ENCODE measurements at regions not wholly inside any gene's neighbourhood (a gene's known extent, or its start where the extent isn't known, plus 50 kb on each side); places are given as distances from the start of the nearest gene placed in this dataset.

- no peak for DNase-seq
Observed at GRCh38 chr3:194995922-194996321, 275.0 kb downstream of the XXYLT1 start.

- DNase-seq = no peak
Observed at GRCh38 chr3:194996746-194997145, 274.2 kb downstream of the XXYLT1 start.

GRCh38 chr3:194998417-194998816, 272.5 kb downstream of the XXYLT1 start:
- DNase-seq = no peak

- DNase-seq = no peak
Observed at GRCh38 chr3:194998948-194999347, 272.0 kb downstream of the XXYLT1 start.

- DNase-seq = no peak
Observed at GRCh38 chr3:194999491-194999890, 271.5 kb downstream of the XXYLT1 start.

GRCh38 chr3:195001261-195001660, 269.7 kb downstream of the XXYLT1 start:
- no peak for DNase-seq

- peak; percentile 21 for DNase-seq
Observed at GRCh38 chr3:195001961-195002861, 268.7 kb downstream of the XXYLT1 start.

GRCh38 chr3:195003006-195003892, 267.7 kb downstream of the XXYLT1 start:
- DNase-seq = no peak

GRCh38 chr3:195003893-195004289, 267.1 kb downstream of the XXYLT1 start:
- DNase-seq = no peak

GRCh38 chr3:195004512-195005250, 266.3 kb downstream of the XXYLT1 start:
- DNase-seq = no peak

GRCh38 chr3:195005251-195005620, 265.7 kb downstream of the XXYLT1 start:
- DNase-seq = no peak

GRCh38 chr3:195005759-195006510, 265.0 kb downstream of the XXYLT1 start:
- no peak for DNase-seq

- DNase-seq = no peak
Observed at GRCh38 chr3:195007151-195007550, 263.8 kb downstream of the XXYLT1 start.

- DNase-seq = no peak
Observed at GRCh38 chr3:195007766-195008165, 263.2 kb downstream of the XXYLT1 start.

GRCh38 chr3:195008816-195009215, 262.1 kb downstream of the XXYLT1 start:
- DNase-seq = no peak

- no peak for DNase-seq
Observed at GRCh38 chr3:195009616-195010015, 261.3 kb downstream of the XXYLT1 start.

GRCh38 chr3:195010551-195011100, 260.3 kb downstream of the XXYLT1 start:
- no peak for DNase-seq

- DNase-seq = no peak
Observed at GRCh38 chr3:195011231-195011834, 259.6 kb downstream of the XXYLT1 start.

- DNase-seq = no peak
Observed at GRCh38 chr3:195012100-195012499, 258.9 kb downstream of the XXYLT1 start.

- DNase-seq = no peak
Observed at GRCh38 chr3:195012571-195012970, 258.4 kb downstream of the XXYLT1 start.

All from fibroblast of skin of back (primary cell).